ENCODE measurements at regions not wholly inside any gene's neighbourhood (a gene's known extent, or its start where the extent isn't known, plus 50 kb on each side); places are given as distances from the start of the nearest gene placed in this dataset.

- Histone ChIP-seq H3K27ac (replicated peaks) (no peak overlapping the region), H3K27me3 (ENCODE audit: insufficient read depth, poor library complexity, severe bottlenecking) (peaks cover 13% of the 10 kb centered on the region), H3K4me3 (replicated peaks; ENCODE audit: insufficient read depth, low read length) (no peak overlapping the region)
- DNase-seq (ENCODE audit: low read depth in 1 of 2, low spot score in 1 of 2), result no peak
- TF ChIP-seq POLR2AphosphoS5 (IDR thresholded peaks at IDR 0.05; ENCODE audit: low read depth) (no peak), CTCF (IDR thresholded peaks at IDR 0.05; ENCODE audit: insufficient read depth, low read length) (no peak), SPI1 (IDR thresholded peaks at IDR 0.05; ENCODE audit: borderline replicate concordance, low read depth) (no peak), GABPA (IDR thresholded peaks at IDR 0.05; ENCODE audit: low read depth) (no peak), REST (IDR thresholded peaks at IDR 0.05; ENCODE audit: insufficient replicate concordance, low read depth) (no peak)
Measured at GRCh38 chr1:201762381-201762780, 66.6 kb upstream of the IPO9 start.

GRCh38 chr1:201763455-201764140 lies 65.4 kb upstream of the IPO9 start:
- no peak overlapping the region for H3K4me3 ChIP-seq (replicated peaks; ENCODE audit: insufficient read depth, low read length)
- H3K27ac ChIP-seq (replicated peaks), result no peak overlapping the region
- TF ChIP-seq SPI1 (IDR thresholded peaks at IDR 0.05; ENCODE audit: borderline replicate concordance, low read depth) (no peak), GABPA (IDR thresholded peaks at IDR 0.05; ENCODE audit: low read depth) (no peak), POLR2AphosphoS5 (IDR thresholded peaks at IDR 0.05; ENCODE audit: low read depth) (no peak), REST (IDR thresholded peaks at IDR 0.05; ENCODE audit: insufficient replicate concordance, low read depth) (no peak), CTCF (IDR thresholded peaks at IDR 0.05; ENCODE audit: insufficient read depth, low read length) (no peak)
- DNase-seq (ENCODE audit: low read depth in 1 of 2, low spot score in 1 of 2), result no peak
- H3K27me3 ChIP-seq (ENCODE audit: insufficient read depth, poor library complexity, severe bottlenecking), result peaks cover 13% of the 10 kb centered on the region

GRCh38 chr1:201764166-201764565 lies 64.8 kb upstream of the IPO9 start:
- Histone ChIP-seq H3K27ac (replicated peaks) (no peak overlapping the region), H3K27me3 (ENCODE audit: insufficient read depth, poor library complexity, severe bottlenecking) (peaks cover 13% of the 10 kb centered on the region), H3K4me3 (replicated peaks; ENCODE audit: insufficient read depth, low read length) (no peak overlapping the region)
- DNase-seq (ENCODE audit: low read depth in 1 of 2, low spot score in 1 of 2), result no peak
- TF ChIP-seq SPI1 (IDR thresholded peaks at IDR 0.05; ENCODE audit: borderline replicate concordance, low read depth) (no peak), REST (IDR thresholded peaks at IDR 0.05; ENCODE audit: insufficient replicate concordance, low read depth) (no peak), CTCF (IDR thresholded peaks at IDR 0.05; ENCODE audit: insufficient read depth, low read length) (no peak), POLR2AphosphoS5 (IDR thresholded peaks at IDR 0.05; ENCODE audit: low read depth) (no peak), GABPA (IDR thresholded peaks at IDR 0.05; ENCODE audit: low read depth) (no peak)

Data from HL-60 (cell line).